Ecto neural progenitor cell (in vitro differentiated cells): ENCODE measurements at regions not wholly inside any gene's neighbourhood (a gene's known extent, or its start where the extent isn't known, plus 50 kb on each side); places are given as distances from the start of the nearest gene placed in this dataset.

Experiments
- DNase-seq: peaks from one replicate; pipeline ENCODE4 v3.0.0-alpha.2; 2018; ENCODE audit warnings: low spot score

DNA sequence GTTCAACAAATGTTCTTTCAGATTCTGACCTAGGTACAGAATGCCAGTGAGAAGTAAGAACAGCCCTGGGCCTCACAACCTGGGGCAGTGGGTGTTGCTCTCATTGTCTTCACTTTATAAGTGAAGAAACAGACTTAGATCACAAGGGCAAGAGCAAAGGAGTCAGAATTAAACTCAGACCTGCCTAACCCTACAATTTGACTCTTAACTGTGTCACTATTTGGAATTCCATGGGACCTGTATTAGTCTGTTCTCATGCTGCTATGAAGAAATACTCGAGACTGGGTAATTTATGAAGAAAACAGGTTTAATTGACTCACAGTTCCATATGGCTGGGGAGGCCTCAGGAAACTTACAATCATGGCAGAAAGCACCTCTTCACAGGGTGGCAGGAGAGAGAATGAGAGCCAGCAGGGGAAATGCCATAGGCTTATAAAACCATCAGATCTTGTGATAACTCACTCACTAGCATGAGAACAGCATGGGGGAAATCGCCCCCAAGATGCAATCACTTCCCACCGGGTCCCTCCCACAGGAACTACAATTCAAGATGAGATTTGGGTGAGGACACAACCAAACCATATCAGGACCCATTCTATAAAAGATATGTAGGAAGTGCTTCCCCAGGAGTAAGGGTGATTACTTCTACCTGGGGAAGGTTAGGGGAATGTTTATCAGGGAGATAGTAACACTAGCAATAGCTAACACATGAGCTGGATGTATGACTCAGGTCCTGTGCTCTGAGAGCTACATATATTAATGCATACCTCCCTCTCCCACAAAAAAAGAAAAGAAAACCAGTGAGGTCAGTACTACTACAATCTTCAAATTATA, 270.1 kb downstream of the SOX9 start:
- no peak for DNase-seq

- DNase-seq: no peak
These were observed 271.5 kb downstream of the SOX9 start for GRCh38 chr17:72392056-72393010.

DNA sequence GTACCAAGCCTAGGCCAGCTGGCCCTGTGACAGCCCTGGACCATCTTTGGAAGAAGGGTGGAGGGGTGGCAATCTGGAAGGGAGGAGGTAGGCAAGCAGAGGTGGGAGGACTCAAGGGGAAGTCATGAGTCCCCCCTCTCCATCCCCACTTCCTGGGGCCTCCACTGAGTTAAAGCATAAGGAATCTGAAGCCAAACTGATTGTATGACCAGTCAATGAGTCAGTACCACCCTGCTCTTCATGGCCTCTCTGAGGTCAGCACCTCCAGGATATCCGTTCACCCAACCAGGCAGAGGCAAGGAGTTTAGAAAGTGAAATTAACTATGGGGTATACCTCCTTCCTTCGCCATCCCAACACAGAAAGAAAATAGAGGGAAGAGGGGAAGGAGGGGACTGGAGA, 272.7 kb downstream of the SOX9 start:
- no peak for DNase-seq

- DNase-seq: no peak
These were observed 273.7 kb downstream of the SOX9 start for GRCh38 chr17:72394531-72394930.

GRCh38 chr17:72396121-72396520, 275.3 kb downstream of the SOX9 start:
- DNase-seq: no peak

- no peak for DNase-seq
These were observed 276.4 kb downstream of the SOX9 start for GRCh38 chr17:72397223-72397667.

DNA sequence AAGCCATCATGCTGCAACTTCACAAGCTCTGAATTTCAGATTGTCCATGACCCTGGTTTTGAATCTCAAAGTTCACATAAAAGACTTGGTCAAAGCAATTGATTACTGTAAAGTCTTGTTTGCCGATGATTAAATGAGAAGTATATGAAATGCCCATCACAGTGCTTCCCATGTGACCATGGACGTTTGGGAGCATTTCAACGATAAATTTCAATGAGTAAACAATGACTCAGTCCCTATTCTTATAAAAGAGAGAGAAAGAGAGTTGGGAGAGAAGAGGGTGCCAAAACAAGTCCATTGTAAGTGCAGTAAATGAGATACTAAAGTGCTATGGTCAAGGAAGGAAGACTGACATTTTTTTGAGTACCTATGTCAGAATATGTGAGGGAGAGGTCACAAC, 276.9 kb downstream of the SOX9 start:
- DNase-seq: no peak

DNA sequence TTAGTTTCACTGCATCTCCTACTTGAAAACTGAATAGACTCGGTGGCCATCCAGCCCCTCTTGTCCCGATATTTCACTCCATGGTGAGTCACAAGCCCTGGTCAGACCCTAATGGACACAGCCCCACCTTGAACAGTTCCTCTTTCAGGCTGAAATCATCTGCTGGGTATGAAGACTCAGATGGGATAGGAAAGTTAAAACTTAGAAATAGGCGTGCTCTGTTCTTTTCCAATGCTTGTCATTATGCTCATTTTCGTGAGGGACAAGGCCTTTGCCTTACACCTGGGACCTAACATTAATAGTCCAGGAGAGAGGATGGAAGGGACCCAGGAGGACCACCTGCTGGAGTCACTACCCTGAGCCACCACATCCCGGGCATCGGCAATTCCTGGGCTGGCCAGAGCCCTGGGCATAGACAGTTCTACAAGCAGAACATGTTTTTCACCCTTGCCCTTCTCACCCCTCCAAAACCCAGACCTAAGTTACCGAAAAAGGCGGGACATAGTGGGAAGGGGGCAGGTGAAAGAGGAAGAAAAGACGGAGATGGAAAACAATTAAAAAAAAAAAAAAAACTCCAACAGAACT, 278.3 kb downstream of the SOX9 start:
- no peak for DNase-seq

- no peak for DNase-seq
These were observed 279.0 kb downstream of the SOX9 start for GRCh38 chr17:72399608-72400487.

DNA sequence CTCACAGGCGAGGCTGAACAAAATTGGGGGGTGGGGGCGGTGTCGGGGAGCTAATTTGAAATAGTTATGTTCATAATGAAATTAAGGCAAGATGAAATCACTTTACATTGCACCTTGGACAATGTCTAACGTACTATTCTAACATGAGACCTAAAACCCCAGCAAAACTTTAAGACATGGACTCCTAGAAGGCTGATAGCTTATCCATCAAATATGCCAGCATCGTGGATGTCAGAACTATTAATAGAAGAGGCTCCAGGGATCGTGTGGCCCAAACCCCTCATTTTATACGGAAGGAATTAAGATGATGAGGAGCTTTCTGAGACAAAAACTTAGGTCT, 279.6 kb downstream of the SOX9 start:
- no peak for DNase-seq

GRCh38 chr17:72400863-72401262, 280.0 kb downstream of the SOX9 start:
- no peak for DNase-seq

DNA sequence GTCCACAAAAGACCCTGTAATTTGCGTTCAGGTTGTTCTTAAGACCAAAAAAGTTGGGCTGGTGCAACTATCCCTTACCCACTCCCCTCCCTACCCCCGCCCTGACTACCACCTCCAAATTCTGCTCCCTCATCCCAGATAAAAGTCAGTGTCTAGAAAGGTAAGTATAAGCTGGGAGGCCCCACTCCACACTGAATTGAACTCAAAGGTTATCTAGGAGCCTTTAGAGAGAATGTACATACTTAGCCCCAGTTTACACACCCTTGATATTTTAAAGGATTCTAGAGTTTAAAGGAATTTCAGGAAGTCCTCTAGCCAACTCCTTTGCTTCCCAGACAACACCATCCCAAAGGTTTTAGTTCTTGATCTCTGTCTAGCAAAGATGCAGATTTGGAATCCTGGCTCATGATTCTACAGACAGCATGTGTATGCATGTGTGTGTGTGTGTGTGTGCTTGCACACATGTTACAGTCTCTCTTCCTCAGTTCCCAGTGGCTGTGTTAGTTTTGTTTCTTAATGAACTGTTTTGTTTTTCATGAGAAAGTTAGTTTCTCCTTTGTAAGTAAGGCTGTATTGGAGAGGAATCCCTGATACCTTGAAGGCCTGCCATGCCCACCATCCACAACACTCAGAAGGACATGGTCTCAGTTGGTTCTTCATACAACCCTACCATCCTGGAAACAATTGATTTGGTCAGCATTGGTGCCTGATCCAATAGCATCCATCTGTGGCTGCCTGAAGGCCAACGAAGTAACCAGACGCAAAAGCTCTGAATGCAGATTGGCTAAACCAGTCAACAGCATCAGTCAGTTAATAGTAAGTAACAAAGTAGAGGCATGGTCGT, 281.3 kb downstream of the SOX9 start:
- DNase-seq: no peak

GRCh38 chr17:72402727-72403210, 281.9 kb downstream of the SOX9 start:
- no peak for DNase-seq

DNA sequence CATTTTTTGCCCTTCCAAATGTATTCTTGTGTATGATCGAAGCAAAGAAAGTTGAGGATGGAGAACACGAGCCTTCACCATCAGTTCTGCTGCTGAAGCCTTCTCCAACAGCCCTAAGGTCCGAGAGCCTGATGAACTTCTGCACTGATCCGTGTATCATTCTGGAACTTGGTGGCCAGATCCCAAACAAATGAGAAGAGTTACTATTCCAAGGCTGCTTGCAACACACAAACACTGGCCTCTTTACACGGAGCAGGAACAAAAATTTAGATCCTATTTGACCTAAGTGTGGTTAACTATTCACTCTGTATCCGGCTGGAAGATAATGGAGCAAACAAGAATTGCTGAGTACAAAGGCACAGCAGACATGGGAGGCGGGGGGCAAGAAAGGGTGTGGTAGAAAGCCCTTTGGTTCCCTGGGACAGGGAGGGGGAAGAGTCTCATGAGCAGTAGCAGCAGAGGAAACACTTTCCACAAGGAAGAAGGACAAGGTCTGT, 282.9 kb downstream of the SOX9 start:
- DNase-seq: no peak

DNA sequence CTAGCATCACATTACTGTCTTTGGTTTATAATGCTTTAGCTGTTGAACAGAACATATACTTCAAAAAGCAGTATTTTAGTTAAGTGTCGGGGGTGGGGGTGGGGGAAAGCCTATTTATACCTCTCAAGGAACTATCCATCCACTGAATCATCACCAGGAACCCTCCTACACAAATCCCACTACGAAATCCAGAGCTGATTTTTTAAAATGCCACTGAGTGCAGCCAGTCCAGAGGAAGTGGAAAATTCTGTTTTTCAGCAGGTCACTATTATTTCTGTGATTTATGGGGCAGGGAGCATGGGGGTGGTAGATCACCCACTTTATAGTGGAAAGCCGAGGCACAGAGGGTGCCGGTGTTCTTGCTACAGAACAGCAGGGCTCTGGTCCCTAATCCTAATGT, 284.1 kb downstream of the SOX9 start:
- no peak for DNase-seq

DNA sequence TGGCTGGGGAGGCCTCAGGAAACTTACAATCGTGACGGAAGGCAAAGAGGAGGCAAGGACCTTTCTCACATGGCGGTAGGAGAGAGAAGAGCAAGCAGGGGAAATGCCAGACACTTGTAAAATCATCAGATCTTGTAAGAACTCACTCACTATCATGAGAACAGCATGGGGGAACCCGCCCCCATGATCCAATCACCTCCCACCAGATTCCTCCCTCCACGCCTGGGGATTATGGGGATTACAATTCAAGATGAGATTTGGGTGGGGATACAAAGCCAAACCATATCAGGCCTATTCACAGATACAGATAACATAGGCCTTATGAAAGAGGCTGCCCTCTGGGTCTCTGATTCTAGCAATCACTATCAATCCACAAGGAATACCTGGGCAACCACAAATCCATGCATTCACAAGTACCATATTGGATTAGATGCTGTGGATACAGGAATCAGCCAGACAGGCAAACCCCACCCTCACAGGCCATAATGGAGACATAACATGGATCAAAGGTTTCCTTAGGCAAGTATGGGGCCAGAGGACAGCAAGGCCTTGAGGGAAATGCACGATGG, 284.9 kb downstream of the SOX9 start:
- DNase-seq: no peak

DNA sequence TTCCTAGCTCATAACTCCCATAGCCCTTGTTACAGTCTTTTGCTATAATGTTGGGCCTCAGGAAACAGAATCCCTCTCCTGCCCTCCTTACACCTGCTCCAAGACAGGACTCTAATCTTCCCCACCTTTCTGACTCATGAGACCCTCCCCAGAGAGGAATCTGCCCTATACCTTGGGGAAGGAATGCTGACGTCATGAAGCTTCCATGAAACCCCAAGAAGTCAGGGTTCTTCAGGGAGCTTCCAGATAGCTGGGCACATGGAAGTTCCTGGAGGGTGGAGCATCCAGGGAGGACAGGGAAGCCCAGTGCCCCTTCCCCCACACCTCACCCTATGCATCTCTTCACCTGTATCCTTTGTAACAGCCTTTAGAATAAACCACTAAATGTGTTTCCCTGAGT, 285.7 kb downstream of the SOX9 start:
- no peak for DNase-seq

- no peak for DNase-seq
These were observed 286.6 kb downstream of the SOX9 start for GRCh38 chr17:72407336-72407909.

- no peak for DNase-seq
These were observed 287.1 kb downstream of the SOX9 start for GRCh38 chr17:72407931-72408330.

- DNase-seq: no peak
These were observed 287.8 kb downstream of the SOX9 start for GRCh38 chr17:72408641-72409040.
